A204.1 (cell line): ENCODE measurements at regions not wholly inside any gene's neighbourhood (a gene's known extent, or its start where the extent isn't known, plus 50 kb on each side); places are given as distances from the start of the nearest gene placed in this dataset.

Experiments used
- FAIRE-seq: peaks from 2 replicates; lab custom pipeline; 2012; peaks lifted over from hg19 to GRCh38; lab: Jason Lieb, UNC

DNA sequence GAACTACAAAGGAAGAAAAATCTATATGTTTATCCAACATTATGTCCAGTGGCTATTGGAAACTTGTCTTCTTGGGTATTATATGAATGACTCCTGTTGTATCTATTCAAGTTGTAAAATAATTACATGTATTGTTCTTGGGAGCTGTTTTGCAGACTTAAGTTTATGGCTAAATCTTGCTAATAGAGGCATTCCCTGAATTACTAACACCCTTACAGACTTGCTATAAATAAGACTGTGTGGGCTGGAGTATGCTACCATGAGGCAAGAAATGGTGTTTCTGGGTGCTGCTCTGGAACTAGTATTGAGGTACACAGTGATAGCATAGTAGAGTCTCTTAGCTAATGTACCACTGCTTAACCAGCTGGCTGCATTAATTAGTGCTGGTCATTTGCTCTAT, 155.1 kb downstream of the HIPK3 start:
- no peak for FAIRE-seq

- no peak for FAIRE-seq
Observed at GRCh38 chr11:33411751-33412150, 154.6 kb downstream of the HIPK3 start.

- no peak for FAIRE-seq
Observed at GRCh38 chr11:33410086-33410765, 153.0 kb downstream of the HIPK3 start.
